ENCODE measurements at regions not wholly inside any gene's neighbourhood (a gene's known extent, or its start where the extent isn't known, plus 50 kb on each side); places are given as distances from the start of the nearest gene placed in this dataset.

- H3K9ac ChIP-seq (ENCODE audit: low read length): no peak overlapping the region
Observed at GRCh38 chr15:67010898-67011616, 54.3 kb upstream of the SMAD3 start.

GRCh38 chr15:67011617-67012005 is 53.8 kb upstream of the SMAD3 start:
- no peaks in the 10 kb centered on the region for H3K9me2 ChIP-seq (ENCODE audit: low read depth, low read length)
- no peaks in the 10 kb centered on the region for H3K36me3 ChIP-seq (ENCODE audit: insufficient read depth, low read length)
- H3K4me1 ChIP-seq (ENCODE audit: insufficient read depth, low read length, severe bottlenecking): no peaks in the 10 kb centered on the region
- TF ChIP-seq EZH2 (IDR thresholded peaks at IDR 0.05; ENCODE audit: borderline replicate concordance, low read length): no peak
- TF ChIP-seq CTCF (IDR thresholded peaks at IDR 0.05; ENCODE audit: low read length): no peak
- no peaks in the 10 kb centered on the region for H3K27me3 ChIP-seq (ENCODE audit: insufficient read depth, low read length)
- H3K4me3 ChIP-seq (ENCODE audit: low read depth, low read length, poor library complexity, severe bottlenecking): no peak overlapping the region
- H4K20me1 ChIP-seq (ENCODE audit: insufficient read depth, low read length): no peaks in the 10 kb centered on the region
- 0 out of 2 replicates have a peak, but pooled peaks cover 3% of the 10 kb centered on the region for H3K9me3 ChIP-seq (ENCODE audit: low read length)
- no peak overlapping the region for H2AFZ ChIP-seq (ENCODE audit: low read length)
- H3K4me2 ChIP-seq (ENCODE audit: low read length): no peak overlapping the region
- no peaks in the 10 kb centered on the region for H3K79me2 ChIP-seq (ENCODE audit: insufficient read depth, low read length)
- no peak overlapping the region for H3K9ac ChIP-seq (ENCODE audit: low read length)
- no peaks in the 10 kb centered on the region for H3F3A ChIP-seq (ENCODE audit: insufficient read depth, low read length)
- no peak overlapping the region for H3K27ac ChIP-seq (ENCODE audit: low read depth, low read length, poor library complexity, severe bottlenecking)

More at GRCh38 chr15:67010898-67011616, 54.3 kb upstream of the SMAD3 start:
- Histone ChIP-seq H3K4me3 (ENCODE audit: low read depth, low read length, poor library complexity, severe bottlenecking) (no peak overlapping the region), H3K27me3 (ENCODE audit: insufficient read depth, low read length) (no peaks in the 10 kb centered on the region), H4K20me1 (ENCODE audit: insufficient read depth, low read length) (no peaks in the 10 kb centered on the region), H3K36me3 (ENCODE audit: insufficient read depth, low read length) (no peaks in the 10 kb centered on the region), H3K9me3 (ENCODE audit: low read length) (0 out of 2 replicates have a peak, but pooled peaks cover 3% of the 10 kb centered on the region), H3K9me2 (ENCODE audit: low read depth, low read length) (no peaks in the 10 kb centered on the region), H3K27ac (ENCODE audit: low read depth, low read length, poor library complexity, severe bottlenecking) (no peak overlapping the region), H2AFZ (ENCODE audit: low read length) (no peak overlapping the region), H3K4me2 (ENCODE audit: low read length) (no peak overlapping the region), H3F3A (ENCODE audit: insufficient read depth, low read length) (no peaks in the 10 kb centered on the region), H3K79me2 (ENCODE audit: insufficient read depth, low read length) (no peaks in the 10 kb centered on the region), H3K4me1 (ENCODE audit: insufficient read depth, low read length, severe bottlenecking) (no peaks in the 10 kb centered on the region)
- TF ChIP-seq EZH2 (IDR thresholded peaks at IDR 0.05; ENCODE audit: borderline replicate concordance, low read length): no peak
- TF ChIP-seq CTCF (IDR thresholded peaks at IDR 0.05; ENCODE audit: low read length): no peak

GRCh38 chr15:67013696-67014095 is 51.7 kb upstream of the SMAD3 start:
- H3K27me3 ChIP-seq (ENCODE audit: insufficient read depth, low read length): no peaks in the 10 kb centered on the region
- no peaks in the 10 kb centered on the region for H3F3A ChIP-seq (ENCODE audit: insufficient read depth, low read length)
- no peak overlapping the region for H3K4me2 ChIP-seq (ENCODE audit: low read length)
- H3K27ac ChIP-seq (ENCODE audit: low read depth, low read length, poor library complexity, severe bottlenecking): no peak overlapping the region
- no peak overlapping the region for H2AFZ ChIP-seq (ENCODE audit: low read length)
- no peaks in the 10 kb centered on the region for H3K4me1 ChIP-seq (ENCODE audit: insufficient read depth, low read length, severe bottlenecking)
- no peak for TF ChIP-seq CTCF (IDR thresholded peaks at IDR 0.05; ENCODE audit: low read length)
- TF ChIP-seq EZH2 (IDR thresholded peaks at IDR 0.05; ENCODE audit: borderline replicate concordance, low read length): no peak
- no peaks in the 10 kb centered on the region for H4K20me1 ChIP-seq (ENCODE audit: insufficient read depth, low read length)
- H3K4me3 ChIP-seq (ENCODE audit: low read depth, low read length, poor library complexity, severe bottlenecking): no peak overlapping the region
- H3K9me2 ChIP-seq (ENCODE audit: low read depth, low read length): no peaks in the 10 kb centered on the region
- H3K36me3 ChIP-seq (ENCODE audit: insufficient read depth, low read length): no peaks in the 10 kb centered on the region
- no peaks in the 10 kb centered on the region for H3K79me2 ChIP-seq (ENCODE audit: insufficient read depth, low read length)
- no peak overlapping the region for H3K9ac ChIP-seq (ENCODE audit: low read length)
- 0 out of 2 replicates have a peak, but pooled peaks cover 3% of the 10 kb centered on the region for H3K9me3 ChIP-seq (ENCODE audit: low read length)
